Motor neuron (in vitro differentiated cells): ENCODE measurements at regions not wholly inside any gene's neighbourhood (a gene's known extent, or its start where the extent isn't known, plus 50 kb on each side); places are given as distances from the start of the nearest gene placed in this dataset.
"Not testable (repeated sequence)": the region's sequence is repeated elsewhere in the genome, so short reads cannot be mapped to it uniquely, and the experiment has no call there.

ENCODE experiments used
- ATAC-seq, 8 experiments: fragments of 200-7000 bp; cut with Tn5 transposase; replicated peaks in 6 of 8; 2 replicates each; pipeline ENCODE4 v1.8.0; 2021; ENCODE audit warnings: mild to moderate bottlenecking in 8 of 8, moderate library complexity in 8 of 8
- H3K27ac ChIP-seq, 2 donors: fragments of 250-450 bp; sonication (Bioruptor Pico); 2 replicates each; pipeline ENCODE4 v1.9.0; 2021; ENCODE audit warnings: antibody characterized with exemption in 2 of 2, mild to moderate bottlenecking in 2 of 2, moderate library complexity in 1 of 2
- H3K4me1 ChIP-seq, 2 donors: fragments of 250-450 bp; sonication (Bioruptor Pico); replicated peaks in 1 of 2; 2 replicates each; pipeline ENCODE4 v1.6.1; 2021; ENCODE audit warnings: antibody characterized with exemption in 2 of 2, mild to moderate bottlenecking in 2 of 2, moderate library complexity in 1 of 2
- H3K4me3 ChIP-seq, 5 donors: fragments of 250-450 bp; sonication (Bioruptor Pico); 2 replicates each; pipeline ENCODE4 v1.9.0; 2021; ENCODE audit warnings: antibody characterized with exemption in 5 of 5, mild to moderate bottlenecking in 5 of 5, moderate library complexity in 4 of 5
- WGBS, 10 experiments: fragments of 450-650 bp; shearing (Covaris generic); methylation state at CpG; one replicate each; pipeline ENCODE4 v1.0.0; 2022; 5-methylcytosine and 5-hydroxymethylcytosine counted together
- in situ Hi-C, 9 experiments: fragments of 400-800 bp; cut with MboI; loops; one replicate each; pipeline ENCODE4 v1.15.0; 2021; ENCODE audit warnings: low sequenced_read_pairs in 9 of 9, low pct_unique_long_range_greater_than_20kb in 2 of 9; ENCODE audit not compliant: unreplicated experiment in 9 of 9

DNA sequence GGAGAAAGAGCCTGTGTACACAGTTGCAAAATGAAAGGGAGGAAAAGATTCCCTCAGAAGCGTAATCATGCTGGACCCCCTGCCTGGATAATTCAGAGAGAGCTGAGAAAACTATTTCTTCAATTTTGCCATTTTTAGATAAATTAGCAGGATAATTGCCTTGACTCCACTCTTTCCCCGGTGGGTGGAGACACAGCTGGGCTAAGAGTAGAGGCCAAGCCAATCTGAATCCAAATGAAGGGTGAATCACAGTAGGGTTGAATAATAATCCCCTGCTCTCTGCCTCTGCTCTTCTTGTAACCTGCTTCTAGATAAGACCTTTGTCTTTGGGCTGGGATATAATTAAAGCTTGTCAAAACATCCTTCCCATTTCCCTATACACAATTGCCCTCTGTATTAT lies 150.1 kb downstream of the CAPZA3 start:
- peak in 7 of 8 experiments; percentile 36 to 92 (median 70) for ATAC-seq
- in situ Hi-C loops, result loop anchor here in 1 of 9 experiments (25.0 kb wide), 1 partner anchor 249 kb away; the partner anchor contains the start of gene PLEKHA5
- Histone ChIP-seq H3K27ac (no peak overlapping the region), H3K4me1 (peaks cover 3 to 8% of the 10 kb centered on the region in 2 donors), H3K4me3 (no peak overlapping the region)
- WGBS, 10 experiments, result 0 to 100% (median 40%) methylated on average over 1 to 2 of the region's 2 CpGs; no CpG with 5 or more reads in 2 of the 10 experiments

DNA sequence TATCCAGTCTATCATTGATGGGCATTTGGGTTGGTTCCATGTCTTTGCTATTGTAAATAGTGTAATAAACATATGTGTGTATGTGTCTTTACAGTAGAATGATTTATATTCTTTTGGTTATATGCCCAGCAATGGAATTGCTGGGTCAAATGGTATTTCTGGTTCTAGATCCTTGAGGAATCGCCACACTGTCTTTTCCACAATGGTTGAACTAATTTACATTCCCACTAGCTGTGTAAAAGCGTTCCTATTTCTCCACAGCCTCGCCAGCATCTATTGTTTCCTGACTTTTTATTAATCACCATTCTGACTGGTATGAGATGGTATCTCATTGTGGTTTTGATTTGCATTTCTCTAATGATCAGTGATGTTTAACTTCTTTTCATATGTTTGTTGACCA lies 152.7 kb downstream of the CAPZA3 start:
- not testable (repeated sequence) for H3K4me3 ChIP-seq, H3K27ac ChIP-seq, H3K4me1 ChIP-seq, ATAC-seq
- 57 to 100% (median 81%) methylated on average over 1 to 3 of the region's 3 CpGs; no CpG with 5 or more reads in 3 of the 10 experiments for WGBS, 10 experiments
- in situ Hi-C loops, result loop anchor here in 1 of 9 experiments (25.0 kb wide), 1 partner anchor 247 kb away; the partner anchor contains the start of gene PLEKHA5

GRCh38 chr12:18895540-18895939 lies 157.6 kb downstream of the CAPZA3 start:
- WGBS, 10 experiments, result 0 to 100% (median 67%) methylated on average over 1 to 5 of the region's 9 CpGs; no CpG with 5 or more reads in 6 of the 10 experiments
- in situ Hi-C loops, result loop anchor here in 1 of 9 experiments (25.0 kb wide), 1 partner anchor 242 kb away; the partner anchor contains the start of gene PLEKHA5
- Histone ChIP-seq H3K4me1 (peaks cover 2 to 9% of the 10 kb centered on the region in 2 donors), H3K27ac (no peak overlapping the region), H3K4me3 (no peak overlapping the region)
- no peak for ATAC-seq

DNA sequence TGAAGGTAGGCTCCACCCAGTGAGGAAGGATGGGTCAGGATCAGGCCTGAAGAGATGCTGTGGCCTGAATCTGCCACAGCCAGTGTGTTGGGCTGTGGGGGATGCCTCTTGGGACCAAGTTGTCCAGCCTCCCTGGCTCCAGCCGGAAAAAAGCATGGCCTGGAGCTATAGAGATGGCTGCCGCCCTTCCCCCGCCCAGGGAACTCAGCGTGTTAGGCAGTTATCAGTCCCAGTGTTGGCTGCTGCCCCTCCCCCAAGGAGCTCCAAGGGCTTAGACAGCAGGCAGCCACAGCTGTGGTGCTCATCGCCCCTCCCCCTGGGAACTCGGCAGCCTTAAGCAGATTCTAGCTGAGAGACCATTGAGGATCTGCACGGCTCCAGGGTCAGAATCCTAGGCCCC lies 158.0 kb downstream of the CAPZA3 start:
- WGBS, 10 experiments, result 76 to 86% (median 80%) methylated on average over 1 to 3 of the region's 7 CpGs; no CpG with 5 or more reads in 6 of the 10 experiments
- in situ Hi-C loops, result loop anchor here in 1 of 9 experiments (25.0 kb wide), 1 partner anchor 241 kb away; the partner anchor contains the start of gene PLEKHA5
- Histone ChIP-seq H3K4me3 (no peak overlapping the region), H3K27ac (no peak overlapping the region), H3K4me1 (peaks cover 2 to 9% of the 10 kb centered on the region in 2 donors)
- ATAC-seq, result peak in 5 of 8 experiments; percentile 39 to 97 (median 75)

- in situ Hi-C loops, result loop anchor here in 1 of 9 experiments (25.0 kb wide), 1 partner anchor 239 kb away; the partner anchor contains the start of gene PLEKHA5
- Histone ChIP-seq H3K4me3 (no peak overlapping the region), H3K4me1 (peaks cover 2 to 9% of the 10 kb centered on the region in 2 donors), H3K27ac (no peak overlapping the region)
- 19 to 100% (median 83%) methylated on average over 1 to 5 of the region's 5 CpGs for WGBS, 10 experiments
- ATAC-seq, result peak in 2 of 8 experiments; percentile 46 to 81
Observed at GRCh38 chr12:18897823-18898222, 159.9 kb downstream of the CAPZA3 start.

GRCh38 chr12:18898470-18898869 lies 160.6 kb downstream of the CAPZA3 start:
- Histone ChIP-seq H3K27ac (no peak overlapping the region), H3K4me1 (peaks cover 2 to 9% of the 10 kb centered on the region in 2 donors), H3K4me3 (no peak overlapping the region)
- ATAC-seq, result peak in 2 of 8 experiments; percentile 52 to 84
- in situ Hi-C loops, result loop anchor here in 1 of 9 experiments (25.0 kb wide), 1 partner anchor 239 kb away; the partner anchor contains the start of gene PLEKHA5
- WGBS, 10 experiments, result 40 to 100% (median 90%) methylated on average over 1 to 2 of the region's 2 CpGs; no CpG with 5 or more reads in 1 of the 10 experiments

DNA sequence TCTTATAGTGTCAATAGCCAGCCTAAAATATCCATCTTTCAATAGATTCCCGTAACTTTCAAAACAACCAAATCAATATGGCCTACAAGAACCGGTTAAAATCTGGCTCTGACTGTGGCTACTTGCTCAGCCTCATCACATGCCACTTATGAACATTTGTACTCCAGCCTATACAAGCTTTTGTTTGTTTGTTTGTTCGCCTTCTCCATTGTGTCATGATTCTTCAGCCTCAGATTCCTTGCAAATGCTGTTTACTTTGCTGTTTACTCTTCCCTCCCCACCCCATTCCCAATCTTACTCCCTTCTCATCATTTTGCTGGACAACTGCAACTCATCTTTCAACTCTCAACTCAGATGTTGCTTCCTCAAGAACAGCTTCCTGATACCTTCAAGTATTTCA lies 161.2 kb downstream of the CAPZA3 start:
- 73 to 100% (median 89%) methylated on average over 1 to 3 of the region's 3 CpGs; no CpG with 5 or more reads in 1 of the 10 experiments for WGBS, 10 experiments
- no peak overlapping the region for H3K27ac ChIP-seq
- no peak for ATAC-seq
- peaks cover 2 to 9% of the 10 kb centered on the region in 2 donors for H3K4me1 ChIP-seq
- in situ Hi-C loops, result loop anchor here in 1 of 9 experiments (25.0 kb wide), 1 partner anchor 238 kb away; the partner anchor contains the start of gene PLEKHA5
- no peak overlapping the region for H3K4me3 ChIP-seq

- ATAC-seq, result no peak
- in situ Hi-C loops, result loop anchor here in 1 of 9 experiments (25.0 kb wide), 1 partner anchor 238 kb away; the partner anchor contains the start of gene PLEKHA5
- Histone ChIP-seq H3K27ac (no peak overlapping the region), H3K4me3 (no peak overlapping the region), H3K4me1 (peaks cover 2 to 10% of the 10 kb centered on the region in 2 donors)
- WGBS, 10 experiments, result 72 to 100% (median 94%) methylated on average over 2 to 8 of the region's 8 CpGs
Observed at GRCh38 chr12:18899678-18900317, 161.9 kb downstream of the CAPZA3 start.

DNA sequence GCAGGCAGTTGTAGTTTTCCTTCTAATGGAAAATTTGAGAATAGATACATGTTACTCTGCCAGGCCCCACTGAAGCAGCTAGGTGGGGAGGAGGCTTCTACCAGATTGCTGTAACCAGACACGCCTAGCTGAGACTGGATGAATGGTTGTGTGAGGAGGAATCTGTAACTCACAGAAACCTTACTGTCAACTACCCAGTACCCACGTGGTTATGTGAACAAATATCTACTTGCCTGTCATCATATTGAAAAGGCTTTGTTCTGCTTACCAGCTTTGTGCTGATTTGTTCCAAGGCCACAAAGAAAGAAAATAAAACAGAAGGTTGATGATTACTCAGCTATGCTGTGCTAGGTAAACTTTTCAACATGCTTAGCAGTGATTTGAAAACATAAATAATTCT lies 167.2 kb downstream of the CAPZA3 start:
- Histone ChIP-seq H3K27ac (no peak overlapping the region), H3K4me1 (peaks cover 6 to 13% of the 10 kb centered on the region in 2 donors), H3K4me3 (no peak overlapping the region)
- 25 to 78% (median 44%) methylated on average over 1 to 2 of the region's 2 CpGs; no CpG with 5 or more reads in 4 of the 10 experiments for WGBS, 10 experiments
- peak in 5 of 8 experiments; percentile 68 to 85 (median 77) for ATAC-seq
- in situ Hi-C loops, result no loop called here

DNA sequence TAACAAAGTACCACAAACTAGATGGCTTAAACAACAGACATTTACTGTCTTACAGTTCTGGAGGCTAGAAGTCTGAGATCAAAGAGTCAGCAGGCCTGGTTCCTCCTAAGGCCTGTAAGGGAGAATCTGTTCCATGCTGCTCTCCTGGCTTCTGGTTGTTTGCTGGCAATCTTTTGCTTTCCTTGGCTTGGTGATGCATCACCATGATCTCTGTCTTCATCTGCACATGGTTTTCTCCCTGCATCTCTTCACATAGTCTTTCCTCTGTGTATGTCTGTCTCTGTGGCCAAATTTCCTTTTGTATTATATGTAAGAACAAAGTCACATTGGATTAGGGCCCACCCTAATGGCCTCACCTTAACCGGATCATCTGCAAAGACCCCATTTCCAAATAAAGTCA lies 168.5 kb downstream of the CAPZA3 start:
- in situ Hi-C loops, result no loop called here
- no peak overlapping the region for H3K4me3 ChIP-seq
- ATAC-seq, result no peak
- peaks cover 6 to 13% of the 10 kb centered on the region in 2 donors for H3K4me1 ChIP-seq
- no peak overlapping the region for H3K27ac ChIP-seq
- WGBS, 10 experiments, result 57 to 100% (median 92%) methylated on average over 1 of the region's 1 CpG; no CpG with 5 or more reads in 3 of the 10 experiments

DNA sequence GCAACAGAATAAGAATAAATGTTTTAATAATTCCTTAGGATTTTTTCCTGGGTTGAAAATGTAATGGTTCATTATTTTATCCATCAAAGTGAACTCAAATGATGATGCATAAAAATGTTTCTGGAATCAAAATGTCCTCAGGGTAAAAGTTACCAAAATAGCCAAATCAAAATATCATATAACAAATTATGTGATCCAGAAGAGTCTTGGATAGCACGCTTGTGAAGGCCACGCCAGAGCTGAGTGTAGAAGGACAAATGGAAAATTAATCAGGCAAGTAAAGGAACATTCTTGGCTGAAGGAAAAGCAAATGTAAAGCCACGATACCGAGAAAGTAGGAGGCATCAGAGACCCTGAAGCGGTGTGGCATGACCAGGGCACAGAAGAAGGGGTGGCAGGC lies 169.2 kb downstream of the CAPZA3 start:
- Histone ChIP-seq H3K4me3 (no peak overlapping the region), H3K4me1 (peaks cover 6 to 13% of the 10 kb centered on the region in 2 donors), H3K27ac (no peak overlapping the region)
- no peak for ATAC-seq
- in situ Hi-C loops, result no loop called here
- WGBS, 10 experiments, result 87 to 100% (median 95%) methylated on average over 2 to 5 of the region's 5 CpGs; no CpG with 5 or more reads in 1 of the 10 experiments

DNA sequence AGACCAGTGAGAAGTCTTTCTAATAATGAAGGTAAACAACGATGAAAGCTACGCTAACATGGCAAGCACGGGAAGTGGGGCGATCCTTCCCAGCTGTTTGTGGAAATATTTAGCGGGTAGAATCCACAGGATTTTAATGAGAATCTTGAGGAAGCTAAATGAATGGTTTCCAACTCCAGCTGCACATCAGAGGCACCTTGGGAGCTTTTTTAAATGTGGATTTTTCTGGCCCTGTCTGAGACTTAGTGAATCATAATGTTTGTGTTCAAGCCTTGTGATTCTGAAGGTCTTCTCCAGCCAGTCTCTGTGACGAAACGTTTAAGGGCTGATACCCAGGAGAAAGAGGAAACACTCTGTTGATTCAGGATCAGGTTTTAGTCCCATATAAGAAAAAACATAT lies 169.8 kb downstream of the CAPZA3 start:
- no peak for ATAC-seq
- Histone ChIP-seq H3K27ac (no peak overlapping the region), H3K4me1 (peaks cover 6 to 13% of the 10 kb centered on the region in 2 donors), H3K4me3 (no peak overlapping the region)
- 72 to 100% (median 92%) methylated on average over 1 to 7 of the region's 7 CpGs; no CpG with 5 or more reads in 1 of the 10 experiments for WGBS, 10 experiments
- in situ Hi-C loops, result no loop called here

DNA sequence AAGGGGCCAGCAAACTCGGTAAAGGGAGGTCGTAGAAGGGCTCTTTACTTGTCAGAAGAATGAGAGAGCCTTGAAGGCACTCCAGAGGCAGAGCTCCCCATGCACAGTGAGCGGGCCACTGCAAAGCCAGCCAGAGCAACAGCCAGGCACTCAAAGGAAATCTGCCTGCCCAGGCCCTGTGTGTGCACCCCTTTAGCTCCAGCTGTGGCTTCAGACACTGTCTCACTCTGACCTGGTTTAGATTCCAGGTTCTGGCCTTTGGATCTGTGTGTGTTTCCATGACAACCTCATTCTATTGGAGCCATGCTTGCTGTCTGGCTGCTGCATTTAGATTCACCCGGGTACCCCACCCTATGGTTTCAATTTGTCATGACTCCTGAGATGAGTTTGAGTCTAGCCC lies 170.3 kb downstream of the CAPZA3 start:
- Histone ChIP-seq H3K4me1 (peaks cover 6 to 13% of the 10 kb centered on the region in 2 donors), H3K4me3 (no peak overlapping the region), H3K27ac (no peak overlapping the region)
- 20 to 92% (median 60%) methylated on average over 1 to 4 of the region's 4 CpGs; no CpG with 5 or more reads in 5 of the 10 experiments for WGBS, 10 experiments
- peak in 7 of 8 experiments; percentile 38 to 82 (median 77) for ATAC-seq
- in situ Hi-C loops, result no loop called here
